ENCODE measurements at regions not wholly inside any gene's neighbourhood (a gene's known extent, or its start where the extent isn't known, plus 50 kb on each side); places are given as distances from the start of the nearest gene placed in this dataset.

DNA sequence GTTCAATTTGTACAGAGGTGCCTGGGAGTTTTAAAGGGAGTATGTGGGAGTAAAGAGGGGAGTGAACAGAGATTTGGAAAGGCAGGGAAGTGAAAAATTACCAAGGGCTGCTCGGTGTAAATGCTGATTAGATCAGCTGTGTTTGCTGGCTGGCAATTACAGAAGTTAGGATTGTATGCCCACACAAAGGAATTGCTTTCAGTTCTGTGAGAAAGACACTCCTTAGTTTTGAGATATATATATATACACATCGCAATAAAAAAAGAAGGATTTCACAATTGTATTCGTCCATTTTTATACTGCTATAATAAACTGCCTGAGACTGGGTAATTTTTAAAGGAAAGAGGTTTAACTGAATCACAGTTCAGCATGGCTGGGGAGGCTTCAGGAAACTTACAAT, 196.3 kb downstream of the SLITRK5 start:
- ATAC-seq: peak; percentile 92
- intact Hi-C loops (cut with DNase I, micrococcal nuclease): no loop called here
- no peak for DNase-seq

DNA sequence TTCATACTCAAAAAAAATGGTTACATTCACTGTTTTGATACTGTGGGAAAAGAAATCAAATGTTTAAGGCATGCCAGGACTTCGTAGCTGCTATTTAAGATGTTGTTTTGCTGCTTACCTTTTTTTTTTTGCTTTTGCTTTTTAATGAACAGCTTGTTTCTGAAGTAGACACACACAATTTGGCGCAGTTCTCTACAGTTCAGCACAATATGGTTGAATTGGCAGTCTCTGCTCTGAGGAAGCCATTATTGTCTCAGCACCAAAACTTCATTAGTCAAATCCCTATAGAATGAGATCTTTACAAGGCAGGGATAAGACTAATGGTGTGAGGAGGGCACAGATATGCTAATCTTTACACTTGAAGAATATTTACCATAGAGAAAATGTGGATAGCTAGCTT, 197.6 kb downstream of the SLITRK5 start:
- intact Hi-C loops (cut with DNase I, micrococcal nuclease): no loop called here
- no peak for ATAC-seq
- DNase-seq: no peak

DNA sequence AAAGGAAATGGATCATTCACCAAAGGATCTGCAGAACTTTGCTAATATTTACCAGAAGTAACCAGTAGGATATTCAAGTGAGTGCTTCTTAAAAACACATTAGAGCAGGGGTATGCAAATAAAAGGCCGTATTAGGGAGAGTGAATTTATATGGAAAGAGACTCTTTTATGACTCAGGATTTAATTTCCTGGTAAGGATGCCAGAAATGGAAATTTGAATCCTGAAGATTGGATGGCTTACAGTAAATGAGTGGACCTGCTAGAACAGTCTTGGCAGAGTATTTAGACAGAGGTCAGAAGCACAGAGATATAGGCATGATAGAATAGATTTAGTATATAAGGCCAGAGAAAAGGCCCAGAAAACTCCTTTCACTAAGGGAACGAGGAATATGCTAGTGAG, 201.6 kb downstream of the SLITRK5 start:
- intact Hi-C loops (cut with DNase I, micrococcal nuclease): no loop called here
- DNase-seq (no peak), ATAC-seq (no peak)

DNA sequence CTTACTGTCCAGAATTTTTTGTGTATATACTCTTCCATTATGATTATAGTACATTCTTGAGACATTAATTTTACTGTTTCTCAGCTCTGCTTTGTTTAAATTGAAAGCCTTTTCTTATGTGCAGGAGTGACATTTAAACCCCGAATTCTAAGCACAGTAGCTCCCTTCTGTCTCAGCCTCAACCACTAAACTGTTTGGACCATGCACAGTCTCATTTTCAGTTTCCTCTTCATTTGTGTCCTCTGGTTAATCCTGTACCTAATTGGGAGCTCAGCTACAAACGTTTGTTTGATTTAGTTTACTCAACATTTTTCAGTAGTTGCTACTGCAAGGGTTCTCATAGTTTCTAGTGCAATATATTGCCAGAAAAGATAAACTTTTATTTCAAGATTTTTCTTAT, 206.3 kb downstream of the SLITRK5 start:
- intact Hi-C loops (cut with DNase I, micrococcal nuclease): no loop called here
- no peak for DNase-seq
- ATAC-seq: no peak

DNA sequence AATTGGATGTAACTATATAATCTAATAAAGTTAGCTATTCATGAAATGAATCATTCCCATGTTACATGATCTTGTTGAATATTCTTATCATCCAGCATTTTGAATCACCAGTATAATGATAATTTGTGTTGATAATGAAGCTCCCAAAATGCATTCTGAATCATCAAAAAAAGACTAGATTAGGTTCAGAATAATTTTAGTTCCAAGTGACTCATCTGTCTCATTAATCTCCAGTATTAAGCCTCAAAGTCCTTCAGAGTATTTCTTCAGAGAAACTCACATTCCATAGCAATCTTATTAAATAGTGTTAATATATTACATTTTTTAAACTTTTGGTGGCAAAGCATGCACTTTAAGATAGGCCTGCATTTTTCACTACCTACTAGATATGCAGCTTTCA, 207.5 kb downstream of the SLITRK5 start:
- no peak for ATAC-seq
- no peak for DNase-seq
- intact Hi-C loops (cut with DNase I, micrococcal nuclease): no loop called here

DNA sequence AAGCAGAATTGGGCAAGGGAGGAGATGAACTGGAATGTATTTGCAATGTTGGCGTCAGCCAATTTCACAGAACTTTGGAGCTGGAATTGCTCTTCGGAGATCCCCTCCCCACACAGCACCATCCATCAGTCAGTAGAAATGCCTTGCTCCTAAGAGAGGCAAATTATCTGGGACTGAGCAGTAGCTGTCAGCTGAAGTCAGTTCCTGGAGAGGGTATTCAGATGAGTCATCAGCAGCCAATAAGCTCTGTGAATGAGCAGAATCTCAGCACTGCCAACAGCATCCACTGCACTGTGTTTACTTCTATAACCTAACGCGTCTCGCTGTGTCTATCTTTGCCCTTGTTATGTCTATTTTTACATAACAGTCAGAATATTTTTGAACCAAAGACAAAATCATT, 213.7 kb downstream of the SLITRK5 start:
- intact Hi-C loops (cut with DNase I, micrococcal nuclease): no loop called here
- ATAC-seq (no peak), DNase-seq (no peak)

DNA sequence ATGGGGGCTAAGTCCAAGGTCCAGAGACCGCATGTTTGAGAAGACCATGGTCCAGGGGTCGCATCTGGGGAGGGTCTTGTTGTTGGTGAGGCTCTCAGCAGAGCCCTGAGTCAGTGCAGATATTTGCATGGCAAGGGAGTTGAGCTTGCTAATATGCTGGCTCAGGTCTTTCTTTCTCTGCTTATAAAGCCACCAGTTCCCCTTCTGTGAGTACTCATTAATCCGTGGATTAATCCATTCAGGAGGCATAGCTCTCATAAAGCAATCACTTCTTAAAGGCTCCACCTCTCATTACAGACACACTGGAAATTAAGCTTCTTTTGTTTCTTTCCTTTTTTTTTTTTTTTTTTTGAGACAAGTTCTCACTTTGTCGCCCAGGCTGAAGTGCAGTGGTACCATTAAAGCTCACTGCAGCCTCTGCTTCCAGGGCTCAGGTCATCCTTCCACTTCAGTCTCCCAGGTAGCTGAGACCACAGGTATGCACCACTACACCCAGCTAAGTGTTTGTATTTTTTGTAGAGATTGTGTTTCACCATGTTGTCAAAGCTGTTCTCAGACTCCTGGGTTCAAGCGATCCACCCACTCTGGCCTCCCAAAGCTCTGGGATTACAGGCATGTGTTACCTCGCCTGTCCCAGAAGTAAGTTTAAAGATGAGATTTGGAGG, 216.4 kb downstream of the SLITRK5 start:
- intact Hi-C loops (cut with DNase I, micrococcal nuclease): no loop called here
- DNase-seq (no peak), ATAC-seq (no peak)

DNA sequence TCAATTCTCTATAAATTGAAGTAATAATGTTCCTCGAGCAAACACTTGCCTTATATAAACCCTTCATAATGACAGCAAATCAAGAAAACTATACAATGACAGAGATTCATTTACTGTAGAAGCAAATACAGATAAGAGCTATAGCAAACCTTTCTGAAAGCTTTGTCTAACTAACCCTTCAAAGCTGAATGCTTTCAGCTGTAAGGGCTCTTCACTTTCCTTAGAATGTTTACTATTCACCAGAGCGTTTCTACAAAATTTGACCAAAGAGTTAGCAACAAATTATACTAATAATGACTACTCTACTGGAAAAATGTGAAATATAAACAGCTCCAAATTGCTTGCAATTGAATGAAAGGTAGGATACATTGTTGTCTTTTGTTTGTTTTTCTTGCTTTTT, 218.1 kb downstream of the SLITRK5 start:
- intact Hi-C loops (cut with DNase I, micrococcal nuclease): no loop called here
- no peak for DNase-seq
- no peak for ATAC-seq

DNA sequence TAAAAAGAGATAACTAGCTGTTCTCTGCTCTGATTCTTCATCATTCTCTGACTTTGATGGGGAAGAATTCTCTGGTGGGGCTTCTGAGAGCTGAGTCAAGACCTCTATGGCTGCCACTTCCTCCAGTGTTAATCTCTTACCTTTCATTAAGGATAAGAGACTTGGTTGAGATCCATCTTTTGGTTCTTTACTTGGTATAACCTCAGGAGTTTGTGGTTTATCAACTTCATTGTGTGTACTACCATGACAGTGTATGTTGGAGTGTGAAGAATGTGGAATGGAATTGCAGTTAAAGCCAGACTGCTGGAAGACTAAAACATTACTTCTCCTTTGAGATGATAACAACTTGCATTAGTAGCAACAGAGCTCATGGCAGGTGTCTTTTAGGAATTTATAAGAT, 222.0 kb downstream of the SLITRK5 start:
- ATAC-seq: no peak
- no peak for DNase-seq
- intact Hi-C loops (cut with DNase I, micrococcal nuclease): no loop called here

DNA sequence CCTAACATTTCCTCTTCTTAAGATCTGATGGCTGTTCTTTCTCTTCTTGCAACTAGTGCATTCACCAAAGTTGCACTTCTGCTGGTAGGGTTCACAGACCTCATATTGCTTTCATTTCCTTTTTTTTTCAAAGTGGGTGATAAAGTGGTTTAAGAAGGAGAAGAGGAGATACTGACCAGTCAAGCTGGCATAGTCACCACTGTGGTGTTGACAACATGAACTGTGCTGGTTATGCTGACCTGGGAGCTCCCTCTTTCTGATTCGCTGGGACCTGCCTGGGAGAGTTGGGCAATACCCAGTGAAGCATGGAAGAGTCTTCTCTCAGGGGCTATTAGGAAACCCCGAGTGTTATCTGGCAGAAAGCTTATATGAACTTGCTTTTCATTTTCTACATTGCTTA, 222.9 kb downstream of the SLITRK5 start:
- DNase-seq: no peak
- ATAC-seq: no peak
- intact Hi-C loops (cut with DNase I, micrococcal nuclease): no loop called here

DNA sequence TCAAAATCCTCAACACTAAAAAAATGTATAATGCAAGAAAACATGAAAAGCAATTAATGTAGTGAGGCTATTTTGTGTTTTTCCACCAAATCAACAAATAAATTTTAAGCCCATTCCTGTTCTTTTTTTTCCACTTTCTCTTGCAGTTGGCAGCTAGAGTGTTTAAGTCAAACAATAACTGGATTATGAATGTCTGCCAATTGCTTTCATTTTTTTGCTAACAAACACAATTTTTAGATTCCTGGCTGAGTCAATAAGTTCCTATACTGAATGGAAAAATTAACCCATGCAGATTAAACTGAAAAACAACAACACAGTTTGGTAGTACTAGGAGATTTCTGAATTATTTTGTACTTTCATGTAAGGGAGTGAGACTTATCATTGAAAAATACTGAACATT, 232.4 kb downstream of the SLITRK5 start:
- intact Hi-C loops (cut with DNase I, micrococcal nuclease): no loop called here
- ATAC-seq (no peak), DNase-seq (no peak)

DNA sequence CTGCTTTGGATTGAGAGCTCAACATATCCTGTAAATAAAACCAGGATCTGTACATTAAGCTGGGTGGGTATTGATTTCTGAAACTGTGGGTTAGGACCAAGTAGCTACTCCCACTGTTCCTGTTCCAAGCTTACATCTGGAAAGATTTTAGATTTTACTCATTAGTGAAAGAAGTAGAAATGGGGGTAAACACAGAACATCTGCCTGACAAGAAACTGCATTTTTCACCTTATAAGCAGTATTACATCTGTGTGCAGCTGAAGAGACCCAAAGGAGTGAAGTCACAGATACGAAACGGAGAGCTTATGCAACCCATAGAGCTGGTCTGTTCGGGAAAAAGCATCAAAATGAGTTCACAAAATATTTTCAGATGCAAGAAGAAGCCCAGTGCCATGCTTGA, 235.2 kb downstream of the SLITRK5 start:
- DNase-seq (no peak), ATAC-seq (no peak)
- intact Hi-C loops (cut with DNase I, micrococcal nuclease): no loop called here

DNA sequence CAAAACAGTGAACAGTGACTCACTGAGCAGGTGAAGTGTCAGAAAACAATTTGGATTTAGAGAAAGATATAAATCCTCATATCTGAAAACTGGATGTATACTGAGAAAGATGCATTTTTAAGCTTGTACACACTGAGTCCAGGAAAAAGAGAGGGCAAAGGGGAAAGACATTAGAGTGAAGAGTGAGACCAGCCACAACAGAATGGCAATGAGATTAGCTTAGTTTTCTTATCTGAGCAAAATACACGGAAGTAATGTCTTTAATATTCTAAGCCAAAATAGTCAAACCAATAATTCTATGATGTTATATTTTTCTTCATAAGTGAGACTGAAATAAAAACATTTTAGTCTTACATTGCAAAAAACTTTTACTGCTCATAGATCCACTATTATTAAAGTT, 236.0 kb downstream of the SLITRK5 start:
- ATAC-seq (no peak), DNase-seq (no peak)
- intact Hi-C loops (cut with DNase I, micrococcal nuclease): no loop called here

DNA sequence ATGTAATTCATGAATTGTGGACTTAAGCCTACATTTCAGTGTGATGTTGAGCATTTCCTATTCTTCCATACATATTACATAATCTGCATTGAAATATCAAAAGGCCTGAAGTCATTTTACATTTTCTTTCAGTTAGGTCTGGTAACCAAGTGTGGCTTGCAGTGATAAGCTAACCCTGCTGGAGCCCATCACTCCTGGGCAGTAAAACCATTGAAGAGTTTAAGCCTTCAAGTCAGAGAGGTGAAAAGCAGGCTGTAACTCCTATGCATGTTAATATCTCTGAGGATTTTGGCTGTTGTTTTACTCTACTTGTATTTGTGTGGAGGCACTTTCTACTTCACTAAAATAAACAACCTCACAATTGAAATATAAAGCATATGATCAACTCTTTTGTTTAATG, 248.8 kb downstream of the SLITRK5 start:
- DNase-seq: no peak
- no peak for ATAC-seq
- intact Hi-C loops (cut with DNase I, micrococcal nuclease): no loop called here

DNA sequence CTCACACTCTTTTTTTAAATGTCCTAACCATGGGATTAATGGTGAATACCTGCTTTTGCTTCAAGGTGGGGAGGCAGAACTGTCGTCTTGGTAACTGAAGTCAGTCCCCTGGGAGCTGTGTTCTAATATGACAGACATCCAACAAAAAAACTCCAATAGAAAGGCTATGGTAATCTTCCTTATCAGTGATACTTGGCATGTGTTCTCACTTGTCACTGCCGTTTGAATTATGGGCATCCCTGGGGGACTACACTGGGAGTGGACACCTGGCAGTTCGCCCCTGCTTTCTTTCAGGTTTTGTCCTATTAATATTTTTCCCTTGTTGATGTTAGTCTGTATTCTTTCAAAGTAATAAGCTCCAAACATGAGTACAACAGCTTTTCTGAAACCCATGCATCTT, 252.6 kb downstream of the SLITRK5 start:
- DNase-seq: no peak
- ATAC-seq: no peak
- intact Hi-C loops (cut with DNase I, micrococcal nuclease): no loop called here

DNA sequence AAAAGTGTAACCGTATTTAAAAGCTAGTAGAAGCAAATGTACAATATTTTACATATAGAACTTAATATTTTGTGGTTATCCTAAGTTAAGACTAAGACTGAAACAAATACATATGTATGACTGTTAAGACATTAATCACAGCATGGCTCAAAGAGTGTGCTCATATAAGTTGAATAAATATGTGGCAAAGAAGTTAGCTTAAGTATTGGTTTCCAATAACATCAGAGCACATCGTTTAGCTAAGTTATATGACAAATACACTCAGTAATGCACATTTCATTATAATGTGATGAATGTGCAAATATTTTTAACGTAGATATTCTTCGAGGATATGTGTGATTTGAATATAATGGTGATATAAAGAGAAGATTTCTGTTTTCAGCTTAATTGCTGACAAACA, 253.8 kb downstream of the SLITRK5 start:
- intact Hi-C loops (cut with DNase I, micrococcal nuclease): no loop called here
- ATAC-seq: no peak
- no peak for DNase-seq

DNA sequence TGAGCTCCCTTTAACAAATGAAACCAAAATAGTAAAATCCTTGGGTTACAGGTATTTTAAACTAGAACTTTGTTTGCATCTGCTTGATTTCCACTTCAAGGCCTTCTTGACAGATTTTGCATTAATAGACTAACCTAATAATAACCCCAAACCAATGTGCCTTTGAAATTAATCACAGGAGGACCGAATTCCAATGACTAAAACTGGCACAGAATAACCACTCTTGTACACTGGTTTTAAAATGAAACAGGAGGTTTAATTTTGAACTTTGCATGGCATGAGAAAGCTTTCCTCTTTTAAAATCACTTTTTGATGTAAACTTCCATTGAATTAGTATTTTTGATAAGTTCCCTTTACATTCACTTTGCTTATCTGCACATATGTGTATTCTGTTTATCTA, 269.6 kb downstream of the SLITRK5 start:
- ATAC-seq (no peak), DNase-seq (no peak)
- intact Hi-C loops (cut with DNase I, micrococcal nuclease): no loop called here

DNA sequence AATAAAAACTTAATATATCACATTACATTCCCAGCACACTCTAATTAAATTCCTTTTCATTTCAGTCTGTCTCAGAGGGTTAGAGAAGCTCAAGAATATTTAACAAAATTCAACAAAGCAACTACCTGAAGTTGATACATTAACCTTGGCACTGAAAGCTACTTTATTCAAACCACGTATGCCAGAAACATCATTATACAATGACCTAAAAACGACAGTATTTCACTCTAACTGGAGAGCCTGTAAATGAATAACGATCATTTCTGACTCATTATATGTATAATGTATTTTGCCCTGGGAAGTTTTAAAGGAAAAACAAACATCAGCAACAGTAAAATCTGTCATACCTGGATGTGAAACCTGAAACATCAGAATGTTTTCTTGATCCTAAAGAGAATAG, 270.1 kb downstream of the SLITRK5 start:
- intact Hi-C loops (cut with DNase I, micrococcal nuclease): no loop called here
- no peak for DNase-seq
- no peak for ATAC-seq

DNA sequence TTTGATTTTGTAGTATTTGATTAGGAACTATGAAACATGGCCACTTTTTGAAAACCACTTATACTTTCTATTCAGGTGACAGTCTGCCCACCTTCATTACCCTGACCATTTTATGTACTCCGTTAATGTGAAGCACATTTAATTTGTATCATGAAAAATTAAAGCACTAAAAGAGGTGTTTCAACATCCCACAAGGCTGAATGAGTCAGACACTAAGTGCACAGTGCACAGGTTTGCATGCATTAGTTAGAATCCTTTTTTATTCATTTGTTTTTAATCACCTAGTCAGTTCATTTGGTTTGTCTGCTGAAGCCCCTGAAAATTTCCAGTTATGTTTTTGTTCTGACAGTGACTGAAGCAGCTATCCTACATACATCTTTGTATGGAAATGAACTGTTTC, 271.0 kb downstream of the SLITRK5 start:
- intact Hi-C loops (cut with DNase I, micrococcal nuclease): no loop called here
- DNase-seq (no peak), ATAC-seq (no peak)

DNA sequence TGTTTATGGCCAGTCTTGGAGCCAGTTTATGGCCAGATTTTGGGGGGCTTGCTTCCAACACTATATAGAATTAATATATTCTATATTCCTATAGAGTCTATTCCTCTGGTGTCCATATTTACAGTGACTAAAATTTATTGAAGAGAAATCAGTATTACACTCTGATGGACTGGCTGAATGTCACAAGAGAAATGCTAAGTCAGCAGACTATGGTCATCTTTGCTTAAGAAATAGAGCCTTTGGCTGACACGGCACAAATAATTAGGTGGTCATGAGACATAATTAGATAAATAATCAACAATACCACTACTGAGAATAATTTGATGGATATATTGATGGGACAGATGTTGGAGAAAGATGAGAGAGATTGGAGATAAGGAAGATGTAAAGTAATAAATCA, 272.9 kb downstream of the SLITRK5 start:
- intact Hi-C loops (cut with DNase I, micrococcal nuclease): no loop called here
- ATAC-seq: no peak
- DNase-seq: no peak

DNA sequence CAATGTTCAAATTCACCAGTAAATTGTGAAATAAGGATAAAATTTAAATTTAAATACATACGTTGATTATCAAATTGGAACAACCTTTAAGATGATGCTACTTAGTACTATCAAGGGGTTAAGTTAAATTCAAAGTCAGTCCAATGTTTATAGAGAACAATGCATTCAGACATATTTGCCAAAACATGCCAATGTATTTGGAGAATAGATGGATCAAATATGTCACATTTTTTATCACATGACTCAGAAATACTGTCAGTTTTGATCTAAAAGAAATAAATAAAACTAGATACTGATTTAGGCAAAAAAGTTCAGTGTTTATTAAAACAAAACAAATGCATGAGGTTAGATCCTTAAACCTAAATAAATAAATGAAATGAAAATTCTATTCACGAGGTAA, 281.2 kb downstream of the SLITRK5 start:
- no peak for ATAC-seq
- DNase-seq: no peak
- intact Hi-C loops (cut with DNase I, micrococcal nuclease): no loop called here

DNA sequence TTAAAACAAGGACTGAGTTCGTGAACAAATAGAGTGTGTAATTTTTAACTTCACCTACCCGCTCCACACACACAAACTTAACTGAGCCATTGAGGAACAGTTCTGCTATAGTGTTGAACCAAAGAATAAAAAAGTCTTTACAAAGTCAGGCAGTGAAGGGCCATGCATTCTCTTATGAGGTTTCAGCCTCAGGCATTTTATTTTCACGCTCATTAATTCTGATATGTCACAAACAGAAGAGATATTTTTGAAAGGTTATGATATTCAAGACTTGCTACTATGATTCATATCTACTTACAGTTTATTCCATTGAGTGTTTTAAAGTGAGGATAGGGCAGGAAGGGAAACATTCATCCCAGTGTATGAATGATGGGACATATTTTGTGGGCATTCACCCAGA, 282.2 kb downstream of the SLITRK5 start:
- ATAC-seq (no peak), DNase-seq (no peak)
- intact Hi-C loops (cut with DNase I, micrococcal nuclease): no loop called here

Measured in left colon (tissue), 2 donors.